GM12878 (cell line): ENCODE measurements at regions not wholly inside any gene's neighbourhood (a gene's known extent, or its start where the extent isn't known, plus 50 kb on each side); places are given as distances from the start of the nearest gene placed in this dataset.

ENCODE experiments used
- ATAC-seq: fragments of 200-7000 bp; cut with Tn5 transposase; 3 replicates; pipeline ENCODE4 v1.9.1; 2020; ENCODE audit warnings: mild to moderate bottlenecking, moderate library complexity
- BruUV-seq: library from RNA; stranded (reverse); fragments of 400-500 nt; replicated peaks from 2 replicates; lab custom pipeline; 2021; lab: Mats Ljungman, UMichigan
- CTCF ChIA-PET: fragments of 300-600 bp; sonication (Branson Sonifier 250); formaldehyde crosslinking; extraction: SDS; loops from one replicate; lab custom pipeline; 2021; ENCODE audit warnings: inconsistent platforms; lab: Yijun Ruan, JAX
- POLR2A ChIA-PET: fragments of 350-600 bp; formaldehyde crosslinking; extraction: SDS; loops from one replicate; lab custom pipeline; 2021; ENCODE audit warnings: inconsistent platforms; lab: Charles Lee
- RAD21 ChIA-PET: fragments of 300-600 bp; sonication (Branson Sonifier 250); formaldehyde crosslinking; loops from one replicate; lab custom pipeline; 2023; ENCODE audit warnings: antibody characterized with exemption; ENCODE audit not compliant: unreplicated experiment; lab: Charles Lee
- SMC1A ChIA-PET: fragments of 300-600 bp; sonication (Branson Sonifier 250); formaldehyde crosslinking; loops from one replicate; lab custom pipeline; 2023; ENCODE audit not compliant: unreplicated experiment, uncharacterized antibody; lab: Charles Lee
- DNase-seq: peaks from one replicate; pipeline ENCODE4 v3.0.0-alpha.2; 2011; ENCODE audit warnings: low read depth, low spot score
- FAIRE-seq: peaks from 3 replicates; lab custom pipeline; 2011; peaks lifted over from hg19 to GRCh38; lab: Jason Lieb, UNC
- H2AFZ ChIP-seq: 2 replicates; pipeline ENCODE4 v1.6.0; 2011; ENCODE audit warnings: low read depth, low read length, control low read depth; ENCODE audit not compliant: control insufficient read depth
- H3K27ac ChIP-seq: 2 replicates; pipeline ENCODE4 v1.5.1; 2011; ENCODE audit warnings: control low read depth; ENCODE audit not compliant: control insufficient read depth, insufficient read depth
- H3K27me3 ChIP-seq, 2 experiments: replicated peaks in 1 of 2; 2 replicates each; pipeline versions ENCODE4 v1.6.0 to v1.6.1; 2011; ENCODE audit warnings: low read length in 1 of 2; ENCODE audit not compliant: control insufficient read depth in 2 of 2, insufficient read depth in 2 of 2
- H3K36me3 ChIP-seq, 2 experiments: 2 replicates each; pipeline ENCODE4 v1.5.1; 2011; ENCODE audit warnings: low read length in 1 of 2; ENCODE audit not compliant: control insufficient read depth in 2 of 2, insufficient read depth in 2 of 2
- H3K4me1 ChIP-seq: 2 replicates; pipeline ENCODE4 v1.6.1; 2011; ENCODE audit warnings: mild to moderate bottlenecking, low read length, moderate library complexity, mixed read lengths; ENCODE audit not compliant: control insufficient read depth, insufficient read depth
- H3K4me2 ChIP-seq: 2 replicates; pipeline ENCODE4 v1.6.0; 2011; ENCODE audit warnings: control low read depth; ENCODE audit not compliant: control insufficient read depth, insufficient read depth
- H3K4me3 ChIP-seq: fragments of 200-600 bp; sonication (generic); 2 replicates; pipeline ENCODE4 v1.5.1; 2016
- H3K79me2 ChIP-seq: 2 replicates; pipeline ENCODE4 v1.6.0; 2011; ENCODE audit warnings: low read length; ENCODE audit not compliant: control insufficient read depth, insufficient read depth
- H3K9ac ChIP-seq: 2 replicates; pipeline ENCODE4 v1.8.0; 2011; ENCODE audit warnings: low read length, control low read depth, mixed read lengths; ENCODE audit not compliant: control insufficient read depth, insufficient read depth
- H3K9me3 ChIP-seq: replicated peaks from 3 replicates; pipeline ENCODE4 v1.5.1; 2011; ENCODE audit warnings: mild to moderate bottlenecking, low read length; ENCODE audit not compliant: control insufficient read depth, insufficient read depth
- H4K20me1 ChIP-seq: 2 replicates; pipeline ENCODE4 v1.6.0; 2011; ENCODE audit not compliant: control insufficient read depth, insufficient read depth
- DPF2 ChIP-seq: fragments of 450-650 bp; IDR thresholded peaks from 2 replicates; pipeline ENCODE4 v1.6.1; 2017; ENCODE audit warnings: mild to moderate bottlenecking
- E2F8 ChIP-seq: fragments of 450-650 bp; IDR thresholded peaks from 2 replicates; pipeline ENCODE4 v1.6.1; 2018; ENCODE audit warnings: mild to moderate bottlenecking, low read depth, moderate library complexity; ENCODE audit not compliant: partially characterized antibody
- ETV6 ChIP-seq, 2 experiments: fragments of 450-650 bp in 1 of 2; IDR thresholded peaks in 1 of 2; conservative IDR thresholded peaks in 1 of 2; 2 replicates each; pipeline ENCODE4 v1.6.1; 2014; ENCODE audit warnings: antibody characterized with exemption in 1 of 2, borderline replicate concordance in 1 of 2, low read depth in 1 of 2, mild to moderate bottlenecking in 1 of 2, moderate library complexity in 1 of 2
- HDAC6 ChIP-seq: fragments of 200-600 bp; sonication (generic); IDR thresholded peaks from one replicate; pipeline ENCODE4 v1.8.0; 2017; ENCODE audit warnings: antibody characterized with exemption; ENCODE audit not compliant: unreplicated experiment
- MXI1 ChIP-seq: fragments of 150-350 bp; IDR thresholded peaks from 2 replicates; pipeline ENCODE4 v1.6.1; 2011; ENCODE audit warnings: low read depth, mild to moderate bottlenecking, inconsistent platforms, low read length, improper control_type of control experiment
- MYC ChIP-seq: IDR thresholded peaks from 2 replicates; pipeline ENCODE4 v1.6.1; 2011; ENCODE audit warnings: mild to moderate bottlenecking, low read length, moderate library complexity, inconsistent platforms; ENCODE audit not compliant: insufficient read depth, insufficient replicate concordance, insufficient read length, severe bottlenecking
- WRNIP1 ChIP-seq: IDR thresholded peaks from 2 replicates; pipeline ENCODE4 v1.6.1; 2011; ENCODE audit warnings: low read depth, low read length, improper control_type of control experiment, borderline replicate concordance
- WGBS: methylation state at CpG from one replicate; pipeline ENCODE4 v1.1.6; 2016; ENCODE audit warnings: low lambda C conversion rate; ENCODE audit not compliant: insufficient replicate concordance, insufficient coverage; ENCODE audit errors: missing lambda C conversion rate; 5-methylcytosine and 5-hydroxymethylcytosine counted together
- in situ Hi-C: fragments of 300-500 bp; cut with MboI; formaldehyde crosslinking; loops from 9 replicates; pipeline ENCODE4 v1.14.3; 2018; ENCODE audit warnings: mixed read lengths
- intact Hi-C: fragments of 100-400 bp; cut with micrococcal nuclease; formaldehyde crosslinking; loops from one replicate; pipeline ENCODE4 v1.14.2; 2022; ENCODE audit not compliant: unreplicated experiment
- TF ChIP-seq, protein P1 (sequence below): fragments of 450-650 bp; formaldehyde crosslinking; IDR thresholded peaks from 2 replicates; pipeline ENCODE4 v1.4.0; 2020; ENCODE audit warnings: mild to moderate bottlenecking, moderate library complexity
- TF ChIP-seq, protein P2 (sequence below): fragments of 450-650 bp; IDR thresholded peaks from 2 replicates; pipeline ENCODE4 v1.6.1; 2017; ENCODE audit warnings: antibody characterized with exemption, mild to moderate bottlenecking, moderate library complexity

DNA sequence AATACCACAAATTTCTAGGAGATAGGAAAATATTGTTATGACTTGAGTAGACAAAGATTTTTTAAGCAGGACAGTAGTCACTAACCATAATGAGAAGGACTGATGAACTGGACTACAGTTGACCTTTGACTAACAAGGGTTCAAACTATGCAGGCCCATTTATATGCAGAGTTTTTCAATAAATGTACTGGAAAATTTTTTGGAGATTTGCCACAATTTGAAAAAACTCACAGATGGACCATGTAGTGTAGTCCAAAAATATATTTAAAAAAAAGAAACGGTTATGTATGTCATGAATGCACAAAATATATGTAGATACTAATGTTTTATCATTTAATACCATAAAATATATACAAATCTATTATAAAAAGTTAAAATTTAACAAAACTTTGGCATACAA, 151.8 kb downstream of the LRRN1 start (continued):
- TF ChIP-seq E2F8 = no peak

- H3K4me3 ChIP-seq = no peak overlapping the region
- ChIA-PET RAD21 (no interaction called here), CTCF (interaction anchor here (1.3 kb wide), 1 partner anchor 47 kb away, joined by 4 read pairs; no protein-coding TSS in a partner anchor), POLR2A (no interaction called here), SMC1A (interaction anchor here (0.7 kb wide), 1 partner anchor 99 kb away, joined by 3 read pairs; no protein-coding TSS in a partner anchor)
- no peak overlapping the region for H3K27ac ChIP-seq
- BruUV-seq = no TSS peak
- no peak overlapping the region for H3K4me2 ChIP-seq
- H3K9ac ChIP-seq = no peak overlapping the region
- 58% methylated on average over 7 of the region's 7 CpGs for WGBS
- intact Hi-C loops = no loop called here
- DNase-seq (no peak), FAIRE-seq (no peak), ATAC-seq (no peak)
- H3K9me3 ChIP-seq = no peaks in the 10 kb centered on the region
- H3K27me3 ChIP-seq = no peaks in the 10 kb centered on the region
- no peaks in the 10 kb centered on the region for H3K36me3 ChIP-seq
- H2AFZ ChIP-seq = no peak overlapping the region
- H4K20me1 ChIP-seq = no peaks in the 10 kb centered on the region
- H3K4me1 ChIP-seq = no peaks in the 10 kb centered on the region
- H3K79me2 ChIP-seq = no peaks in the 10 kb centered on the region
- in situ Hi-C loops = no loop called here
- TF ChIP-seq, protein P1, sequence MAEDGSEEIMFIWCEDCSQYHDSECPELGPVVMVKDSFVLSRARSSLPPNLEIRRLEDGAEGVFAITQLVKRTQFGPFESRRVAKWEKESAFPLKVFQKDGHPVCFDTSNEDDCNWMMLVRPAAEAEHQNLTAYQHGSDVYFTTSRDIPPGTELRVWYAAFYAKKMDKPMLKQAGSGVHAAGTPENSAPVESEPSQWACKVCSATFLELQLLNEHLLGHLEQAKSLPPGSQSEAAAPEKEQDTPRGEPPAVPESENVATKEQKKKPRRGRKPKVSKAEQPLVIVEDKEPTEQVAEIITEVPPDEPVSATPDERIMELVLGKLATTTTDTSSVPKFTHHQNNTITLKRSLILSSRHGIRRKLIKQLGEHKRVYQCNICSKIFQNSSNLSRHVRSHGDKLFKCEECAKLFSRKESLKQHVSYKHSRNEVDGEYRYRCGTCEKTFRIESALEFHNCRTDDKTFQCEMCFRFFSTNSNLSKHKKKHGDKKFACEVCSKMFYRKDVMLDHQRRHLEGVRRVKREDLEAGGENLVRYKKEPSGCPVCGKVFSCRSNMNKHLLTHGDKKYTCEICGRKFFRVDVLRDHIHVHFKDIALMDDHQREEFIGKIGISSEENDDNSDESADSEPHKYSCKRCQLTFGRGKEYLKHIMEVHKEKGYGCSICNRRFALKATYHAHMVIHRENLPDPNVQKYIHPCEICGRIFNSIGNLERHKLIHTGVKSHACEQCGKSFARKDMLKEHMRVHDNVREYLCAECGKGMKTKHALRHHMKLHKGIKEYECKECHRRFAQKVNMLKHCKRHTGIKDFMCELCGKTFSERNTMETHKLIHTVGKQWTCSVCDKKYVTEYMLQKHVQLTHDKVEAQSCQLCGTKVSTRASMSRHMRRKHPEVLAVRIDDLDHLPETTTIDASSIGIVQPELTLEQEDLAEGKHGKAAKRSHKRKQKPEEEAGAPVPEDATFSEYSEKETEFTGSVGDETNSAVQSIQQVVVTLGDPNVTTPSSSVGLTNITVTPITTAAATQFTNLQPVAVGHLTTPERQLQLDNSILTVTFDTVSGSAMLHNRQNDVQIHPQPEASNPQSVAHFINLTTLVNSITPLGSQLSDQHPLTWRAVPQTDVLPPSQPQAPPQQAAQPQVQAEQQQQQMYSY (CRISPR knock-in tag) = no peak
- TF ChIP-seq ETV6 (conservative IDR thresholded peaks at IDR 0.05 in 1 of 2, IDR thresholded peaks at IDR 0.05 in 1 of 2; ENCODE audit: borderline replicate concordance in 1 of 2, low read depth in 1 of 2) = no peak
- TF ChIP-seq WRNIP1 = no peak
- no peak for TF ChIP-seq MXI1
- TF ChIP-seq HDAC6 = no peak
- TF ChIP-seq, protein P2, sequence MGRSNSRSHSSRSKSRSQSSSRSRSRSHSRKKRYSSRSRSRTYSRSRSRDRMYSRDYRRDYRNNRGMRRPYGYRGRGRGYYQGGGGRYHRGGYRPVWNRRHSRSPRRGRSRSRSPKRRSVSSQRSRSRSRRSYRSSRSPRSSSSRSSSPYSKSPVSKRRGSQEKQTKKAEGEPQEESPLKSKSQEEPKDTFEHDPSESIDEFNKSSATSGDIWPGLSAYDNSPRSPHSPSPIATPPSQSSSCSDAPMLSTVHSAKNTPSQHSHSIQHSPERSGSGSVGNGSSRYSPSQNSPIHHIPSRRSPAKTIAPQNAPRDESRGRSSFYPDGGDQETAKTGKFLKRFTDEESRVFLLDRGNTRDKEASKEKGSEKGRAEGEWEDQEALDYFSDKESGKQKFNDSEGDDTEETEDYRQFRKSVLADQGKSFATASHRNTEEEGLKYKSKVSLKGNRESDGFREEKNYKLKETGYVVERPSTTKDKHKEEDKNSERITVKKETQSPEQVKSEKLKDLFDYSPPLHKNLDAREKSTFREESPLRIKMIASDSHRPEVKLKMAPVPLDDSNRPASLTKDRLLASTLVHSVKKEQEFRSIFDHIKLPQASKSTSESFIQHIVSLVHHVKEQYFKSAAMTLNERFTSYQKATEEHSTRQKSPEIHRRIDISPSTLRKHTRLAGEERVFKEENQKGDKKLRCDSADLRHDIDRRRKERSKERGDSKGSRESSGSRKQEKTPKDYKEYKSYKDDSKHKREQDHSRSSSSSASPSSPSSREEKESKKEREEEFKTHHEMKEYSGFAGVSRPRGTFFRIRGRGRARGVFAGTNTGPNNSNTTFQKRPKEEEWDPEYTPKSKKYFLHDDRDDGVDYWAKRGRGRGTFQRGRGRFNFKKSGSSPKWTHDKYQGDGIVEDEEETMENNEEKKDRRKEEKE = no peak
- TF ChIP-seq DPF2 = no peak
- TF ChIP-seq MYC = no peak
These were observed 152.3 kb downstream of the LRRN1 start for GRCh38 chr3:3951501-3951900.
